ENCODE measurements at regions not wholly inside any gene's neighbourhood (a gene's known extent, or its start where the extent isn't known, plus 50 kb on each side); places are given as distances from the start of the nearest gene placed in this dataset.
A peak's percentile ranks its signal among the peaks of the same experiment; 100 is the strongest.

DNA sequence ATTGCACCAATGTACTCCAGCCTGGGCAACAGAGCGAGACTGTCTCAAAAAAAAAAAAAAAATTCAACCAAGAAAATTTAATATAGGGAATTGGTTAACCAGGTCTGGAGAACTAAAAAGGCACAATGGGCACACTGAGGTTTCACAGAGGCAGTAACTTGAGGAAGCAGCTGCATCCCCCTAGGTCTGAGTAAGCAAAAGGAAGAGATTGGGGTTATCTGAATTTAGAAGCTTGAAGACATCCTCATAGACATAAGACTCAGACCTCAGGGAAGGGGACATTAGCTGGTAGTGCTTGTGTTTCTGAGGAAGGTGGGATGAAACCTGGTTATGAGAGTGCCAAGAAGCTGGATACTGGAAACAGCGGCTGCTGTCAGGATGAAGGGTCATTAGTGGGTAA, 50.1 kb upstream of the LEKR1 start:
- no peaks in the 10 kb centered on the region for H3K79me2 ChIP-seq (replicated peaks; ENCODE audit: insufficient read depth)
- no peaks in the 10 kb centered on the region for H3K4me1 ChIP-seq (ENCODE audit: insufficient read depth)
- Mint-ChIP-seq H3K36me3 (ENCODE audit: low read depth) (no peaks in the 10 kb centered on the region), H3K27ac (no peak overlapping the region), H3K27me3 (ENCODE audit: insufficient read depth, low read depth, poor library complexity) (no peaks in the 10 kb centered on the region), H3K4me1 (no peaks in the 10 kb centered on the region), H3K4me3 (no peak overlapping the region), H3K9me3 (no peaks in the 10 kb centered on the region)
- H3F3A ChIP-seq (replicated peaks; ENCODE audit: low read depth) = no peaks in the 10 kb centered on the region
- ATAC-seq (no peak), DNase-seq (ENCODE audit: low spot score) (no peak)
- no peaks in the 10 kb centered on the region for H3K9me2 ChIP-seq (ENCODE audit: insufficient read depth)
- no peaks in the 10 kb centered on the region for H3K27me3 ChIP-seq (ENCODE audit: insufficient read depth)
- no peak overlapping the region for H3K4me2 ChIP-seq
- H3K4me3 ChIP-seq = no peak overlapping the region
- no peak overlapping the region for H3K27ac ChIP-seq (ENCODE audit: low read depth)
- TF ChIP-seq, protein P1, sequence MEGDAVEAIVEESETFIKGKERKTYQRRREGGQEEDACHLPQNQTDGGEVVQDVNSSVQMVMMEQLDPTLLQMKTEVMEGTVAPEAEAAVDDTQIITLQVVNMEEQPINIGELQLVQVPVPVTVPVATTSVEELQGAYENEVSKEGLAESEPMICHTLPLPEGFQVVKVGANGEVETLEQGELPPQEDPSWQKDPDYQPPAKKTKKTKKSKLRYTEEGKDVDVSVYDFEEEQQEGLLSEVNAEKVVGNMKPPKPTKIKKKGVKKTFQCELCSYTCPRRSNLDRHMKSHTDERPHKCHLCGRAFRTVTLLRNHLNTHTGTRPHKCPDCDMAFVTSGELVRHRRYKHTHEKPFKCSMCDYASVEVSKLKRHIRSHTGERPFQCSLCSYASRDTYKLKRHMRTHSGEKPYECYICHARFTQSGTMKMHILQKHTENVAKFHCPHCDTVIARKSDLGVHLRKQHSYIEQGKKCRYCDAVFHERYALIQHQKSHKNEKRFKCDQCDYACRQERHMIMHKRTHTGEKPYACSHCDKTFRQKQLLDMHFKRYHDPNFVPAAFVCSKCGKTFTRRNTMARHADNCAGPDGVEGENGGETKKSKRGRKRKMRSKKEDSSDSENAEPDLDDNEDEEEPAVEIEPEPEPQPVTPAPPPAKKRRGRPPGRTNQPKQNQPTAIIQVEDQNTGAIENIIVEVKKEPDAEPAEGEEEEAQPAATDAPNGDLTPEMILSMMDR (conservative IDR thresholded peaks at IDR 0.05; ENCODE audit: low read depth in 2 of 2) = no peak
- TF ChIP-seq, protein P2, sequence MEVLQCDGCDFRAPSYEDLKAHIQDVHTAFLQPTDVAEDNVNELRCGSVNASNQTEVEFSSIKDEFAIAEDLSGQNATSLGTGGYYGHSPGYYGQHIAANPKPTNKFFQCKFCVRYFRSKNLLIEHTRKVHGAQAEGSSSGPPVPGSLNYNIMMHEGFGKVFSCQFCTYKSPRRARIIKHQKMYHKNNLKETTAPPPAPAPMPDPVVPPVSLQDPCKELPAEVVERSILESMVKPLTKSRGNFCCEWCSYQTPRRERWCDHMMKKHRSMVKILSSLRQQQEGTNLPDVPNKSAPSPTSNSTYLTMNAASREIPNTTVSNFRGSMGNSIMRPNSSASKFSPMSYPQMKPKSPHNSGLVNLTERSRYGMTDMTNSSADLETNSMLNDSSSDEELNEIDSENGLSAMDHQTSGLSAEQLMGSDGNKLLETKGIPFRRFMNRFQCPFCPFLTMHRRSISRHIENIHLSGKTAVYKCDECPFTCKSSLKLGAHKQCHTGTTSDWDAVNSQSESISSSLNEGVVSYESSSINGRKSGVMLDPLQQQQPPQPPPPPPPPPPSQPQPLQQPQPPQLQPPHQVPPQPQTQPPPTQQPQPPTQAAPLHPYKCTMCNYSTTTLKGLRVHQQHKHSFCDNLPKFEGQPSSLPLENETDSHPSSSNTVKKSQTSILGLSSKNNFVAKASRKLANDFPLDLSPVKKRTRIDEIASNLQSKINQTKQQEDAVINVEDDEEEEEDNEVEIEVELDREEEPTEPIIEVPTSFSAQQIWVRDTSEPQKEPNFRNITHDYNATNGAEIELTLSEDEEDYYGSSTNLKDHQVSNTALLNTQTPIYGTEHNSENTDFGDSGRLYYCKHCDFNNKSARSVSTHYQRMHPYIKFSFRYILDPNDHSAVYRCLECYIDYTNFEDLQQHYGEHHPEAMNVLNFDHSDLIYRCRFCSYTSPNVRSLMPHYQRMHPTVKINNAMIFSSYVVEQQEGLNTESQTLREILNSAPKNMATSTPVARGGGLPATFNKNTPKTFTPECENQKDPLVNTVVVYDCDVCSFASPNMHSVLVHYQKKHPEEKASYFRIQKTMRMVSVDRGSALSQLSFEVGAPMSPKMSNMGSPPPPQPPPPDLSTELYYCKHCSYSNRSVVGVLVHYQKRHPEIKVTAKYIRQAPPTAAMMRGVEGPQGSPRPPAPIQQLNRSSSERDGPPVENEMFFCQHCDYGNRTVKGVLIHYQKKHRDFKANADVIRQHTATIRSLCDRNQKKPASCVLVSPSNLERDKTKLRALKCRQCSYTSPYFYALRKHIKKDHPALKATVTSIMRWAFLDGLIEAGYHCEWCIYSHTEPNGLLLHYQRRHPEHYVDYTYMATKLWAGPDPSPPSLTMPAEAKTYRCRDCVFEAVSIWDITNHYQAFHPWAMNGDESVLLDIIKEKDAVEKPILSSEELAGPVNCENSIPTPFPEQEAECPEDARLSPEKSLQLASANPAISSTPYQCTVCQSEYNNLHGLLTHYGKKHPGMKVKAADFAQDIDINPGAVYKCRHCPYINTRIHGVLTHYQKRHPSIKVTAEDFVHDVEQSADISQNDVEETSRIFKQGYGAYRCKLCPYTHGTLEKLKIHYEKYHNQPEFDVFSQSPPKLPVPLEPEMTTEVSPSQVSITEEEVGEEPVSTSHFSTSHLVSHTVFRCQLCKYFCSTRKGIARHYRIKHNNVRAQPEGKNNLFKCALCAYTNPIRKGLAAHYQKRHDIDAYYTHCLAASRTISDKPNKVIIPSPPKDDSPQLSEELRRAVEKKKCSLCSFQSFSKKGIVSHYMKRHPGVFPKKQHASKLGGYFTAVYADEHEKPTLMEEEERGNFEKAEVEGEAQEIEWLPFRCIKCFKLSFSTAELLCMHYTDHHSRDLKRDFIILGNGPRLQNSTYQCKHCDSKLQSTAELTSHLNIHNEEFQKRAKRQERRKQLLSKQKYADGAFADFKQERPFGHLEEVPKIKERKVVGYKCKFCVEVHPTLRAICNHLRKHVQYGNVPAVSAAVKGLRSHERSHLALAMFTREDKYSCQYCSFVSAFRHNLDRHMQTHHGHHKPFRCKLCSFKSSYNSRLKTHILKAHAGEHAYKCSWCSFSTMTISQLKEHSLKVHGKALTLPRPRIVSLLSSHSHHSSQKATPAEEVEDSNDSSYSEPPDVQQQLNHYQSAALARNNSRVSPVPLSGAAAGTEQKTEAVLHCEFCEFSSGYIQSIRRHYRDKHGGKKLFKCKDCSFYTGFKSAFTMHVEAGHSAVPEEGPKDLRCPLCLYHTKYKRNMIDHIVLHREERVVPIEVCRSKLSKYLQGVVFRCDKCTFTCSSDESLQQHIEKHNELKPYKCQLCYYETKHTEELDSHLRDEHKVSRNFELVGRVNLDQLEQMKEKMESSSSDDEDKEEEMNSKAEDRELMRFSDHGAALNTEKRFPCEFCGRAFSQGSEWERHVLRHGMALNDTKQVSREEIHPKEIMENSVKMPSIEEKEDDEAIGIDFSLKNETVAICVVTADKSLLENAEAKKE (CRISPR knock-in tag; IDR thresholded peaks at IDR 0.05) = no peak
- TF ChIP-seq NANOG (IDR thresholded peaks at IDR 0.05; ENCODE audit: borderline replicate concordance) (no peak), EZH2 (IDR thresholded peaks at IDR 0.05; ENCODE audit: low read depth, unreplicated experiment) (no peak), STAT1 (IDR thresholded peaks at IDR 0.05; ENCODE audit: unreplicated experiment) (no peak)
- TF ChIP-seq, protein P3, sequence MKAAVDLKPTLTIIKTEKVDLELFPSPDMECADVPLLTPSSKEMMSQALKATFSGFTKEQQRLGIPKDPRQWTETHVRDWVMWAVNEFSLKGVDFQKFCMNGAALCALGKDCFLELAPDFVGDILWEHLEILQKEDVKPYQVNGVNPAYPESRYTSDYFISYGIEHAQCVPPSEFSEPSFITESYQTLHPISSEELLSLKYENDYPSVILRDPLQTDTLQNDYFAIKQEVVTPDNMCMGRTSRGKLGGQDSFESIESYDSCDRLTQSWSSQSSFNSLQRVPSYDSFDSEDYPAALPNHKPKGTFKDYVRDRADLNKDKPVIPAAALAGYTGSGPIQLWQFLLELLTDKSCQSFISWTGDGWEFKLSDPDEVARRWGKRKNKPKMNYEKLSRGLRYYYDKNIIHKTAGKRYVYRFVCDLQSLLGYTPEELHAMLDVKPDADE (IDR thresholded peaks at IDR 0.05) = no peak
- TF ChIP-seq, protein P4, sequence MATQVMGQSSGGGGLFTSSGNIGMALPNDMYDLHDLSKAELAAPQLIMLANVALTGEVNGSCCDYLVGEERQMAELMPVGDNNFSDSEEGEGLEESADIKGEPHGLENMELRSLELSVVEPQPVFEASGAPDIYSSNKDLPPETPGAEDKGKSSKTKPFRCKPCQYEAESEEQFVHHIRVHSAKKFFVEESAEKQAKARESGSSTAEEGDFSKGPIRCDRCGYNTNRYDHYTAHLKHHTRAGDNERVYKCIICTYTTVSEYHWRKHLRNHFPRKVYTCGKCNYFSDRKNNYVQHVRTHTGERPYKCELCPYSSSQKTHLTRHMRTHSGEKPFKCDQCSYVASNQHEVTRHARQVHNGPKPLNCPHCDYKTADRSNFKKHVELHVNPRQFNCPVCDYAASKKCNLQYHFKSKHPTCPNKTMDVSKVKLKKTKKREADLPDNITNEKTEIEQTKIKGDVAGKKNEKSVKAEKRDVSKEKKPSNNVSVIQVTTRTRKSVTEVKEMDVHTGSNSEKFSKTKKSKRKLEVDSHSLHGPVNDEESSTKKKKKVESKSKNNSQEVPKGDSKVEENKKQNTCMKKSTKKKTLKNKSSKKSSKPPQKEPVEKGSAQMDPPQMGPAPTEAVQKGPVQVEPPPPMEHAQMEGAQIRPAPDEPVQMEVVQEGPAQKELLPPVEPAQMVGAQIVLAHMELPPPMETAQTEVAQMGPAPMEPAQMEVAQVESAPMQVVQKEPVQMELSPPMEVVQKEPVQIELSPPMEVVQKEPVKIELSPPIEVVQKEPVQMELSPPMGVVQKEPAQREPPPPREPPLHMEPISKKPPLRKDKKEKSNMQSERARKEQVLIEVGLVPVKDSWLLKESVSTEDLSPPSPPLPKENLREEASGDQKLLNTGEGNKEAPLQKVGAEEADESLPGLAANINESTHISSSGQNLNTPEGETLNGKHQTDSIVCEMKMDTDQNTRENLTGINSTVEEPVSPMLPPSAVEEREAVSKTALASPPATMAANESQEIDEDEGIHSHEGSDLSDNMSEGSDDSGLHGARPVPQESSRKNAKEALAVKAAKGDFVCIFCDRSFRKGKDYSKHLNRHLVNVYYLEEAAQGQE (IDR thresholded peaks at IDR 0.05; ENCODE audit: unreplicated experiment) = no peak
- H3K36me3 ChIP-seq (ENCODE audit: insufficient read depth) = no peaks in the 10 kb centered on the region
- no peaks in the 10 kb centered on the region for H4K20me1 ChIP-seq (replicated peaks; ENCODE audit: insufficient read depth)
- peak overlapping the region; percentile 87; the same call in 1 of the 2 replicates for H2AFZ ChIP-seq

Measured in GM23338 (cell line).